HG03378 (cell line): ENCODE measurements at regions not wholly inside any gene's neighbourhood (a gene's known extent, or its start where the extent isn't known, plus 50 kb on each side); places are given as distances from the start of the nearest gene placed in this dataset.

Experiments used
- ATAC-seq: cut with Tn5 transposase; IDR thresholded peaks from one replicate; pipeline ENCODE4 v1.9.1; 2021; ENCODE audit warnings: mild to moderate bottlenecking, moderate library complexity; ENCODE audit not compliant: unreplicated experiment

- ATAC-seq = no peak
These were observed 109.2 kb upstream of the RAB12 start for GRCh38 chr18:8499810-8500675.

- ATAC-seq = no peak
These were observed 108.2 kb upstream of the RAB12 start for GRCh38 chr18:8501044-8501443.

GRCh38 chr18:8503248-8503647, 106.0 kb upstream of the RAB12 start:
- no peak for ATAC-seq

DNA sequence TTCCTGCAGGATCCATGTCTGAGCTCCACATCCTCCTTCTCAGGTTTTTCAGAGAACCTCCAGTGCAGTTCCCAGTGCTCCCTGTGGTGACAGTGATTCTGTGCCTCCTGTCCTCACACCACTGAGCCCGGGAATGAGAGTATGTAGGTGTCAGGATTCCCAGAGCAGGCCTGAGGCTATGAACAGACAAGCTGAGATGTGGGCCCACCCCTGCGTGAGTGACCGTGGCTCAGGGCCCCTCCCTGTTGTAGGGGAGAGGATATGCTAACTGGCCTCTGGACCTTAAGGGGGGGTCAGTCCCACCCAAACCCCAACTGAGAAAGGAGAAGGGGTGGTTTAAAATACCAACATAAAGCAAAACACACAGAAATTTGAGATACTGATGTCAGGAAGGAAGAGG, 104.8 kb upstream of the RAB12 start:
- ATAC-seq = no peak

DNA sequence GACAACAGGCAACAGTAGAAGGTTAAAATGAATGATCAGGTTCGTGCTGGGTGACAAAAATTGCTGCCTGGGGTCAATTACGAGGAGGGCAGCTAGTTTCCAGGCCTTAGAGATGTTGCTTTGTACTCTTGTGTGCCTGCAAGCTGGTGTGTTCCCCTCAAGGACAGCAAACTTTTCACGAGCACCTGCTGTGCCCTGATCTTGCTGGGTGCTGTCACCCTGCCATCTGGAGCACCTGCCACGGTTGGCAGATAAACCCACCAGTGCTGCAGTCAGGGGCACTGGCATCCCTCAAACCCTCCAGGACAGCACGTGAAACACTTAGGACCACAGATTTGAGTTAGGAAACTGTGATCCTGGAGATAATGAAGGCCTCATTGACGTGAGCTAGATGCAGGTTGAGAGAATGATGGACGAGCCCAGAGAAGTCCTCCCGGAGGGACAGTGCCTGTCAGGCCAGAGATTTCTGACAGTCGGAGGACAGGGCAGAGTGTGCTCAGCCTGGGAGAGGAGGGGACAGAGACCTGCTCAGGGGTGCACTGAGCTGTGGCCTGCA, 104.3 kb upstream of the RAB12 start:
- ATAC-seq = no peak

GRCh38 chr18:8506251-8507049, 102.8 kb upstream of the RAB12 start:
- ATAC-seq = no peak

DNA sequence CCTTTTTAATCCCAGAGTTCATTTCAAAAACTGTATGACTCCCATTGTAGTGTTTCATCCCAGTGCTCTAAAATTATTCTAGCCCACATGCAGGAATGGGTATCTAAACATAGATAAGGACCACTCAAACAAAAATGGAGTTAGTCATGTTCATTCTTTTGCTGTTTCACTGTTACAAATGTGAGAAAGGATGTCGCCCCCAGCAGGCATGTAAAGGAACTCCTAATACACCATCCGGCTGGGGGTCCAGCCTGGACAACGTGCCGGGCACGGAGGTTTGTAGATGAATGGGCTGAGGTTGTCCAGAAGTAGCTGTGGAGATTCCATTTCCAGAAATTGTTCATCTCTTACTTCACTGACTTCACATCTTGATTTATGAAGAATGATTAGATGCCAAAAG, 101.9 kb upstream of the RAB12 start:
- ATAC-seq = no peak

- ATAC-seq = no peak
These were observed 101.1 kb upstream of the RAB12 start for GRCh38 chr18:8507915-8508705.

- ATAC-seq = no peak
These were observed 96.0 kb upstream of the RAB12 start for GRCh38 chr18:8513249-8513648.

- ATAC-seq = no peak
These were observed 94.8 kb upstream of the RAB12 start for GRCh38 chr18:8514409-8514808.

- no peak for ATAC-seq
These were observed 93.9 kb upstream of the RAB12 start for GRCh38 chr18:8515142-8515865.

DNA sequence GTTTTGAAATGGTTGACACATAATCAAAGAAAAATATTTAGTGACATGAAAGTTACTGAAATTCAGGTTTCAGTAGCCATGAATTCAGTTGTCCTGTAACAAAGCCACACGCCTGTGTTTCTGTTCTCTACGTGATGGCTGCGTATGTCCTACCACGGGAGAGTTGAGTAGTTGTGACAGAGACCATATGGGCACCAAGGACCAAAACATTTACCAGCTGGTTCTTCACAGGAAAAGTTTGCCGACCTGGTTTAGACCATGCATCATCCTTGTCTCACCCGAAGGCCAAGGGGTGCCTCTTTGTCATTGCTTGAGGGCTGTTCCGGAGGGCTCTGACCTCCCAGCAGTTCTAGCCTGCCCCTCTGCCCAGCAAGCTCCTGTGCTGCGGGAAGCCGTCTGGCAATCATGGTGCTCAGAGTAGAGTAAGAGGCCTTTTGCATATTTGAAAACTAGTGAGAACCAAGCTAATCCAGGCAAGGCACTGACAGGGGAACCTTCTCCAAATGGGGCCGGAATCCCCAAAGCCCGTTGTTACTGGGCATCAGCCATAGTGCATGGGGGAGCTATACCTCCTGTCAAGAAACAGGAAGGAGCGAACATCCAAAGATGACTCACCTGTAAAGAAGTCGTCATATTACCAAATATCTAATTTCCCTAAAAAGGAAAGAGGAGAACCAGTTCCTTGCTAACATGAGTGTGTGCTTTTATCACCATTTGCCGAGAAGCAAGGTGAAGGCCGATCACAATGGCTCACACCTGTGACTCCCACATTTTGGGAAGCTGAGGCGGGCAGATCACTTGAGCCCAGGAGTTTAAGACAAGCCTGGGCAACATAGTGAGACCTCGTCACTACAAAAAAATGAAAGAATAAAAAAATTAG, 92.6 kb upstream of the RAB12 start:
- no peak for ATAC-seq

DNA sequence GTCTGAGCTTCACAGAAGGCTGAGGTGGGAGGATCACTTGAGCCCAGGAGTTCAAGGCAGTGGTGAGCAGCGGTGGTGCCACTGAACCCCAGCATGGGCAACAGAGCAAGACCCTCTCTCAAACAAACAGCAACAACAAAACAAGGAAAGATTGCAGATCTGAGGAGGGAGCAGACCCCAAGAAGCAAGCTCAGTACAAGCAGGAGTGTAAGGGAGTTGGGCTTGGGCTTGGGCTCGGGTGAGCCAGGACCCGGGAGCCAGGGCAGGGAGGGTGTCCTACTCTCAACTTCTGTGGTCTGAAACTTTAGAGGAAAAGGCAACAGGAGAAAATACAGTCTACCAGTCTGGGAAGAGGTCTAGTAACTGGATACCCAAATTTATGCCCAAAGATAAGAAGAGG, 92.0 kb upstream of the RAB12 start:
- no peak for ATAC-seq

DNA sequence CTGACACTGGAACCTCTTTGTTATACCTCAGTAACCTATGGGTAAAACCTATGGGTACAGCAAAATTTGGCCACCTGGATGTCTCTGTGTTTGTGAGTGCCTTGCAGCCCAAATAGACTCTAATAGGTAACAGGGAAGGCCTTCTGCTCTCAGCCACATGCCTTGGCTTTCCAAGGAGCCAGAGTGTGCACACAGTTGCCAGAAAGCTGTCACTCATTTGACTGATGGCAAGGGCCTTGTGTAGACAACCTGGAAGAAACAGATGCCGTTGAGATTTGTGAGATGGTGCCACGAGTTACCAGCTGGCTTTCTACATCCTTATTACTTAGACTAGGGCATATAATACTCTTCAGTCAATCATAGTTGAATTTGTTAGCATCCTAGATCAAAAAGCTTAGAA, 90.1 kb upstream of the RAB12 start:
- ATAC-seq = no peak

DNA sequence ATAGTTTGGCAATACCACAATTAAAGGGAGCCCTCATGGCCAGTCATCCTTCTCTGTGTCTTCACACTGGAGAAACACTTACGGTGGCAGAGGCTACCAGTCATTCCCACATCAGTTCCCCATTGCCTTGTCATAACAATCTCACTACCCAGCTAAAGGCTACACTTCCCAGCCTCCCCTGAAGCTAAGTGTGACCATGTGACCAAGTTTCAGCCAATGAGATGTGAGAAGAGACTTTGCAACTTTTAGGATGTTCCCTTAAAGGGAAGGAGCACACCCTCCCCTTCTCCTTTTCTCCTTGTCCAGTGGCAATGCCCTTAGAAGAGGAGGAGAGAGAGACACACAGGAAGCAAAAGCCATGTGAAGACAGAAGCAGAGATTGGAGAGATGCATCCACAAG, 89.0 kb upstream of the RAB12 start:
- ATAC-seq = no peak

DNA sequence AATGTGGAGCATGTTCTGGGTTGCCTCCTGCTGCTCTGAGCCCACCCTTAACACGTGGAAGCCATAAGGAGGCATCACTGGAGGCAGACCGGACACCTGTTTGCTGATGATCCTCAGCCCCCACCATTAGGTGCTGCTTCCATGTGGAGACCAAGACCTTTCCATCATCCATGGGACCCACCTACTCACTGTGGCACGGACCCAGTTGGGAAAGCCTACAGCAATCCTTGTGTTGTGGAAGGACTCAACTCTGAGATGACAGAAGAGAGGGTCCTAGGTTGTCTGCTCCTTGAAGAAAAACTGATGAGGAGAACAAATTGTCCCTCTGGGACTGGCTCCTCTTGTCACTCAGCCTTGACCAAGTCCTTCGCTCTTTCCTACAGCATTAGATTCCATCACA, 86.5 kb upstream of the RAB12 start:
- no peak for ATAC-seq

GRCh38 chr18:8525692-8526091, 83.5 kb upstream of the RAB12 start:
- ATAC-seq = no peak

GRCh38 chr18:8526332-8526731, 82.9 kb upstream of the RAB12 start:
- ATAC-seq = no peak

- no peak for ATAC-seq
These were observed 79.6 kb upstream of the RAB12 start for GRCh38 chr18:8529609-8530008.
